ENCODE measurements at regions not wholly inside any gene's neighbourhood (a gene's known extent, or its start where the extent isn't known, plus 50 kb on each side); places are given as distances from the start of the nearest gene placed in this dataset.

DNA sequence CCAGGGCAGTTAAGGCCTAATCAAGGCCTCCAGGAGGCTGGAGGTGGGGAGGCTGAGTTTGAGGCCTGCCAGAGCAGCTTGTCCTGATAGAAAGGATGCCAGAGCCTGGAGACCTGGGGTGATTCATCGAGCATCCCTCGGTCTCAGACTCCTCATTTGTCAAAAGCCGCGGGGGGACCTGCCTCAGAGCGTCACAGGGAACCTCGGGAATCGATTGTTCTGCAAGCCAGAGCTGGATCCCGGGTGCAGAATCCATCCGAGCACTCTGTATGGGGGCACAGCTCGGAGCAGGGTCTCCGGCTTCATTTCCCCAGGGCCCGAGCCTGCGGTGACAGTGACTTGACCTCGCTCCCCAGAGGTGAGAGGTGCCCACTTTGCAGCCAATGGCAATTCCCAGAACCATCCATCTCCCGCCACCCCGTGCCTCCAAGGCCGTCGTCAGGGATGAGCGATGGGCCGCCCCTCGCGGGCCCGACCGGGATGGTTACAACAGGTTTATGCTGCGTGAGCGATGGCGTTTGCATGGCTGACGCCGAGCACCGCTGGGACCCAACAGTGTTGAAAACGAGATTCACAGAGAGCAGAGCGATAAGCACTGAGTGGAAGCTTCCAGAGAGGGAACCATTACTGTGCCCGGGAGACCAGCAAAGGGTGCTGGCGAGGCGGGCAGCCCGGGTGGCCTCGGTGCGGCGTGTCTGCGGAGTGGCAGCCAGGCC, 117.1 kb upstream of the GSE1 start:
- TF ChIP-seq, protein P1, sequence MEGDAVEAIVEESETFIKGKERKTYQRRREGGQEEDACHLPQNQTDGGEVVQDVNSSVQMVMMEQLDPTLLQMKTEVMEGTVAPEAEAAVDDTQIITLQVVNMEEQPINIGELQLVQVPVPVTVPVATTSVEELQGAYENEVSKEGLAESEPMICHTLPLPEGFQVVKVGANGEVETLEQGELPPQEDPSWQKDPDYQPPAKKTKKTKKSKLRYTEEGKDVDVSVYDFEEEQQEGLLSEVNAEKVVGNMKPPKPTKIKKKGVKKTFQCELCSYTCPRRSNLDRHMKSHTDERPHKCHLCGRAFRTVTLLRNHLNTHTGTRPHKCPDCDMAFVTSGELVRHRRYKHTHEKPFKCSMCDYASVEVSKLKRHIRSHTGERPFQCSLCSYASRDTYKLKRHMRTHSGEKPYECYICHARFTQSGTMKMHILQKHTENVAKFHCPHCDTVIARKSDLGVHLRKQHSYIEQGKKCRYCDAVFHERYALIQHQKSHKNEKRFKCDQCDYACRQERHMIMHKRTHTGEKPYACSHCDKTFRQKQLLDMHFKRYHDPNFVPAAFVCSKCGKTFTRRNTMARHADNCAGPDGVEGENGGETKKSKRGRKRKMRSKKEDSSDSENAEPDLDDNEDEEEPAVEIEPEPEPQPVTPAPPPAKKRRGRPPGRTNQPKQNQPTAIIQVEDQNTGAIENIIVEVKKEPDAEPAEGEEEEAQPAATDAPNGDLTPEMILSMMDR (IDR thresholded peaks at IDR 0.05) = no peak
- TF ChIP-seq POLR2A (IDR thresholded peaks at IDR 0.05) = no peak

Data from body of pancreas (tissue), 4 donors.